GM23338 (cell line): ENCODE measurements at regions not wholly inside any gene's neighbourhood (a gene's known extent, or its start where the extent isn't known, plus 50 kb on each side); places are given as distances from the start of the nearest gene placed in this dataset.

Experiments used
- ATAC-seq: fragments of 200-7000 bp; cut with Tn5 transposase; 3 replicates; pipeline ENCODE4 v1.9.1; 2020
- DNase-seq: peaks from one replicate; pipeline ENCODE4 v3.0.0-alpha.2; 2015; ENCODE audit warnings: low spot score
- H2AFZ ChIP-seq: fragments of 200-600 bp; sonication (generic); 2 replicates; pipeline ENCODE4 v1.8.0; 2016; ENCODE audit warnings: antibody characterized with exemption, mild to moderate bottlenecking, moderate library complexity
- H3F3A ChIP-seq: fragments of 200-600 bp; sonication (generic); replicated peaks from 2 replicates; pipeline ENCODE4 v1.8.0; 2017; ENCODE audit warnings: antibody characterized with exemption, mixed run types, low read depth
- H3K27ac ChIP-seq: fragments of 200-600 bp; sonication (generic); 2 replicates; pipeline ENCODE4 v1.6.1; 2016; ENCODE audit warnings: low read depth
- H3K27me3 ChIP-seq: fragments of 200-600 bp; sonication (generic); 2 replicates; pipeline ENCODE4 v1.8.0; 2016; ENCODE audit warnings: mild to moderate bottlenecking, mixed run types, moderate library complexity; ENCODE audit not compliant: insufficient read depth
- H3K36me3 ChIP-seq: fragments of 200-600 bp; sonication (generic); 2 replicates; pipeline ENCODE4 v1.8.0; 2016; ENCODE audit warnings: mild to moderate bottlenecking; ENCODE audit not compliant: insufficient read depth
- H3K4me1 ChIP-seq: fragments of 200-600 bp; sonication (generic); 2 replicates; pipeline ENCODE4 v1.8.0; 2016; ENCODE audit warnings: mild to moderate bottlenecking, moderate library complexity; ENCODE audit not compliant: insufficient read depth
- H3K4me2 ChIP-seq: fragments of 200-600 bp; sonication (generic); 2 replicates; pipeline ENCODE4 v1.7.1; 2017; ENCODE audit warnings: mixed run types
- H3K4me3 ChIP-seq: fragments of 200-600 bp; sonication (generic); 2 replicates; pipeline ENCODE4 v1.6.1; 2016; ENCODE audit warnings: mixed run types
- H3K79me2 ChIP-seq: fragments of 200-600 bp; sonication (generic); replicated peaks from 2 replicates; pipeline ENCODE4 v1.8.0; 2017; ENCODE audit warnings: mild to moderate bottlenecking; ENCODE audit not compliant: insufficient read depth
- H3K9me2 ChIP-seq: fragments of 200-600 bp; sonication (generic); 2 replicates; pipeline ENCODE4 v1.8.0; 2017; ENCODE audit not compliant: insufficient read depth
- H4K20me1 ChIP-seq: fragments of 200-600 bp; sonication (generic); replicated peaks from 2 replicates; pipeline ENCODE4 v1.8.0; 2017; ENCODE audit warnings: mild to moderate bottlenecking; ENCODE audit not compliant: insufficient read depth
- H3K27ac Mint-ChIP-seq: 2 replicates; pipeline ENCODE4 v1.8.0; 2020; ENCODE audit warnings: inconsistent platforms, mild to moderate bottlenecking, moderate library complexity, mixed read lengths
- H3K27me3 Mint-ChIP-seq: 3 replicates; pipeline ENCODE4 v1.8.0; 2022; ENCODE audit warnings: low read depth, mild to moderate bottlenecking, moderate library complexity, mixed read lengths, inconsistent platforms; ENCODE audit not compliant: insufficient read depth, poor library complexity
- H3K36me3 Mint-ChIP-seq: 3 replicates; pipeline ENCODE4 v1.8.0; 2021; ENCODE audit warnings: low read depth, mild to moderate bottlenecking, inconsistent platforms, moderate library complexity, mixed read lengths
- H3K4me1 Mint-ChIP-seq: 3 replicates; pipeline ENCODE4 v1.8.0; 2020; ENCODE audit warnings: mild to moderate bottlenecking, inconsistent platforms, mixed read lengths
- H3K4me3 Mint-ChIP-seq: 3 replicates; pipeline ENCODE4 v1.8.0; 2021; ENCODE audit warnings: moderate library complexity, mild to moderate bottlenecking, inconsistent platforms, mixed read lengths
- H3K9me3 Mint-ChIP-seq: 3 replicates; pipeline ENCODE4 v1.8.0; 2020; ENCODE audit warnings: moderate library complexity, mild to moderate bottlenecking, inconsistent platforms, mixed read lengths
- CREB1 ChIP-seq: fragments of 250-450 bp; sonication (Bioruptor Pico); IDR thresholded peaks from 2 replicates; pipeline ENCODE4 v1.5.0; 2020; ENCODE audit warnings: low read depth, mild to moderate bottlenecking, moderate library complexity
- CTCF ChIP-seq, 2 experiments: fragments of 200-600 bp in 1 of 2; sonication (generic) in 1 of 2; conservative IDR thresholded peaks; 2 replicates each; pipeline versions ENCODE4 v1.5.1 to v1.6.1; 2016 to 2017; ENCODE audit warnings: antibody characterized with exemption in 2 of 2, low read depth in 2 of 2, mild to moderate bottlenecking in 2 of 2, moderate library complexity in 1 of 2
- ETS1 ChIP-seq: IDR thresholded peaks from 2 replicates; pipeline ENCODE4 v1.6.1; 2016; ENCODE audit warnings: antibody characterized with exemption
- EZH2 ChIP-seq: fragments of 200-600 bp; sonication (generic); IDR thresholded peaks from one replicate; pipeline ENCODE4 v1.8.0; 2017; ENCODE audit warnings: antibody characterized with exemption, mild to moderate bottlenecking, low read depth; ENCODE audit not compliant: unreplicated experiment
- EZH2phosphoT487 ChIP-seq: fragments of 200-600 bp; sonication (generic); IDR thresholded peaks from one replicate; pipeline ENCODE4 v1.8.1; 2018; ENCODE audit warnings: antibody characterized with exemption; ENCODE audit not compliant: unreplicated experiment
- JUNB ChIP-seq: IDR thresholded peaks from one replicate; pipeline ENCODE4 v1.6.1; 2016; ENCODE audit warnings: antibody characterized with exemption; ENCODE audit not compliant: unreplicated experiment
- NANOG ChIP-seq: IDR thresholded peaks from 2 replicates; pipeline ENCODE4 v1.6.1; 2016; ENCODE audit warnings: antibody characterized with exemption, borderline replicate concordance
- POLR2AphosphoS5 ChIP-seq: IDR thresholded peaks from 2 replicates; pipeline ENCODE4 v1.6.1; 2016; ENCODE audit warnings: antibody characterized with exemption, low read depth
- REST ChIP-seq: IDR thresholded peaks from one replicate; pipeline ENCODE4 v1.6.1; 2018; ENCODE audit warnings: antibody characterized with exemption; ENCODE audit not compliant: unreplicated experiment
- STAT1 ChIP-seq: IDR thresholded peaks from one replicate; pipeline ENCODE4 v1.6.1; 2016; ENCODE audit warnings: antibody characterized with exemption; ENCODE audit not compliant: unreplicated experiment
- ZNF114 ChIP-seq: fragments of 250-450 bp; sonication (Bioruptor Pico); IDR thresholded peaks from 2 replicates; pipeline ENCODE4 v1.5.0; 2020; ENCODE audit warnings: mild to moderate bottlenecking, moderate library complexity
- ZNF331 ChIP-seq: fragments of 250-450 bp; sonication (Bioruptor Pico); IDR thresholded peaks from 2 replicates; pipeline ENCODE4 v1.5.0; 2020; ENCODE audit warnings: low read depth, mild to moderate bottlenecking, moderate library complexity
- ZNF462 ChIP-seq: fragments of 250-450 bp; sonication (Bioruptor Pico); IDR thresholded peaks from 2 replicates; pipeline ENCODE4 v1.5.0; 2020; ENCODE audit warnings: mild to moderate bottlenecking, moderate library complexity

GRCh38 chr4:186900232-186900900 lies 176.7 kb upstream of the FAT1 start:
- H3K27me3 Mint-ChIP-seq, result no peaks in the 10 kb centered on the region

More at GRCh38 chr4:186900232-186900900, 176.7 kb upstream of the FAT1 start:
- Histone ChIP-seq H3K4me2 (no peak overlapping the region), H3K27ac (no peak overlapping the region), H3K4me1 (no peaks in the 10 kb centered on the region), H3K9me2 (no peaks in the 10 kb centered on the region), H2AFZ (no peak overlapping the region), H4K20me1 (no peaks in the 10 kb centered on the region), H3K79me2 (no peaks in the 10 kb centered on the region), H3F3A (no peaks in the 10 kb centered on the region), H3K36me3 (no peaks in the 10 kb centered on the region), H3K4me3 (no peak overlapping the region), H3K27me3 (no peaks in the 10 kb centered on the region)
- no peaks in the 10 kb centered on the region; the same call in 2 of the 3 replicates for H3K4me1 Mint-ChIP-seq
- no peak overlapping the region for H3K27ac Mint-ChIP-seq
- ATAC-seq, result no peak
- no peaks in the 10 kb centered on the region for H3K9me3 Mint-ChIP-seq
- DNase-seq, result no peak
- no peak for TF ChIP-seq NANOG
- no peak for TF ChIP-seq POLR2AphosphoS5
- TF ChIP-seq ZNF462, result no peak
- no peak for TF ChIP-seq STAT1
- TF ChIP-seq REST, result no peak
- no peak for TF ChIP-seq CTCF (conservative IDR thresholded peaks at IDR 0.05; ENCODE audit: low read depth in 2 of 2)
- TF ChIP-seq ZNF114 (CRISPR knock-in tag), result no peak
- TF ChIP-seq ZNF331 (CRISPR knock-in tag), result no peak
- no peak for TF ChIP-seq EZH2
- no peak for TF ChIP-seq ETS1
- no peak for TF ChIP-seq CREB1
- TF ChIP-seq JUNB, result no peak
- TF ChIP-seq EZH2phosphoT487, result no peak
- no peaks in the 10 kb centered on the region for H3K36me3 Mint-ChIP-seq
- H3K4me3 Mint-ChIP-seq, result no peak overlapping the region
